ENCODE measurements at regions not wholly inside any gene's neighbourhood (a gene's known extent, or its start where the extent isn't known, plus 50 kb on each side); places are given as distances from the start of the nearest gene placed in this dataset.

DNA sequence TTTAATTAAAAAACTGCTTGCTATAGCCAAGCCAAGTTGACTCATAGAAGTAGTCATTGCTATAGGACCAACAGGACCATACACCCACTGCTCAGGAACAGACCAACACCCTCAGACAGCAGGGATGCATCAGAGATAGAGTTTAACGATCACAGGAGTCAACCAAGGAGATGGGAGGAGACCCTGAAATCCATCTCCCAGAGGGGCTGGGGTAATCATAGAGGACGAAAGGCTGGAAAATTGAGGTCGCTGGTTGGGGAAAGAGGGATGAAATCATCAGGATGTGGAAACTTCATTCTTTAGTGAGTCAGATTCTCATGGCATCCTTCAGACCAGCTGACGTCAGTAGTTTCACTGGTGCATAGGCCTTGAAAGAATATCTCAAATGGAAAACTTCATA lies 160.4 kb upstream of the GPC6 start:
- H3K4me1 ChIP-seq (ENCODE audit: control insufficient read depth in 1 of 2, low read depth in 2 of 2) = no peaks in the 10 kb centered on the region
- no peak for DNase-seq (ENCODE audit: low spot score)
- no peaks in the 10 kb centered on the region for H3K36me3 ChIP-seq
- H3K9me3 ChIP-seq = no peaks in the 10 kb centered on the region
- H3K27me3 ChIP-seq (replicated peaks; ENCODE audit: insufficient read depth) = no peaks in the 10 kb centered on the region
- no peak overlapping the region for H3K27ac ChIP-seq
- ATAC-seq (ENCODE audit: insufficient number of reproducible peaks, low FRiP score, low read depth) = no peak
- TF ChIP-seq, protein P1, sequence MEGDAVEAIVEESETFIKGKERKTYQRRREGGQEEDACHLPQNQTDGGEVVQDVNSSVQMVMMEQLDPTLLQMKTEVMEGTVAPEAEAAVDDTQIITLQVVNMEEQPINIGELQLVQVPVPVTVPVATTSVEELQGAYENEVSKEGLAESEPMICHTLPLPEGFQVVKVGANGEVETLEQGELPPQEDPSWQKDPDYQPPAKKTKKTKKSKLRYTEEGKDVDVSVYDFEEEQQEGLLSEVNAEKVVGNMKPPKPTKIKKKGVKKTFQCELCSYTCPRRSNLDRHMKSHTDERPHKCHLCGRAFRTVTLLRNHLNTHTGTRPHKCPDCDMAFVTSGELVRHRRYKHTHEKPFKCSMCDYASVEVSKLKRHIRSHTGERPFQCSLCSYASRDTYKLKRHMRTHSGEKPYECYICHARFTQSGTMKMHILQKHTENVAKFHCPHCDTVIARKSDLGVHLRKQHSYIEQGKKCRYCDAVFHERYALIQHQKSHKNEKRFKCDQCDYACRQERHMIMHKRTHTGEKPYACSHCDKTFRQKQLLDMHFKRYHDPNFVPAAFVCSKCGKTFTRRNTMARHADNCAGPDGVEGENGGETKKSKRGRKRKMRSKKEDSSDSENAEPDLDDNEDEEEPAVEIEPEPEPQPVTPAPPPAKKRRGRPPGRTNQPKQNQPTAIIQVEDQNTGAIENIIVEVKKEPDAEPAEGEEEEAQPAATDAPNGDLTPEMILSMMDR (IDR thresholded peaks at IDR 0.05) = no peak
- H3K4me3 ChIP-seq = no peak overlapping the region

DNA sequence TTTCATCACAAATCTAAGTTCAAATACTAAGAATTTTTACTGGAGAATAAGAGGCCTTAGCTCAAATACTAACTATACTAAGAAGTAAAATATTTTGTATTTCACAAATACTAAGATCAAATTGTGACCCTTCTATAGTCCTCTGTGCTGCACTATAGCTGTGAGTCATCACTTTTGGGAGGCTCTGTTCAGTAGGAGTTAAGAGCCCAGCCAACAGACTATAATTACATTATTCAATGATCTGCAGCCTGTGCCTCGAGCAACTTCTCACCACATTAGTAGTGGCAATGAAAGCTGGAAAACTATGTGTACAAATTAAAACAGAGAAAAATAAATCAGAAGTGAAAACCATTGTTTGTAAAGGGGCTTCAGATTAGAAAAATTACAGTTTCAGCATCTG lies 147.3 kb upstream of the GPC6 start:
- ATAC-seq (ENCODE audit: insufficient number of reproducible peaks, low FRiP score, low read depth) = no peak

DNA sequence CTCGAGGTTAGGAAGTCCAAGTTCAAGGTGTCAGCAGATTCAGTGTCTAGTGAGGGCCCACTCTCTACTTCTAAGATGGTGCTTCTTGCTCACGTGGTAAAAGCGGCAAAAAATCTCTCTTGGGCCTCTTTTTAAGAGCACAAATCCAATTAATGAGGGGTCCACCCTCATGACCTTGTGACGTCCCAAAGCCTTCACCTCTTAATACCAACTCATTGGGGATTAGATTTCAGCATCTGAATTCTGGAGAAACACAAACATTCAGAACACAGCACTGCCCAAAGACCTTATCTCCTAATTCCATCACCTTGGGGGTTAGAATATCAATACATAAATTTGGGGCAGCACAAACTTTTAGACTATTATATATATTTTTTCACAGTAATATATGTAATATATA lies 146.4 kb upstream of the GPC6 start:
- DNase-seq (ENCODE audit: low spot score) = no peak
- H3K27ac ChIP-seq = no peak overlapping the region
- H3K9me3 ChIP-seq = no peaks in the 10 kb centered on the region
- no peaks in the 10 kb centered on the region for H3K27me3 ChIP-seq (replicated peaks; ENCODE audit: insufficient read depth)
- ATAC-seq (ENCODE audit: insufficient number of reproducible peaks, low FRiP score, low read depth) = no peak
- no peak overlapping the region for H3K4me3 ChIP-seq
- TF ChIP-seq, protein P1 (IDR thresholded peaks at IDR 0.05) = no peak
- no peaks in the 10 kb centered on the region for H3K36me3 ChIP-seq
- no peaks in the 10 kb centered on the region for H3K4me1 ChIP-seq (ENCODE audit: control insufficient read depth in 1 of 2, low read depth in 2 of 2)

More for the DNA sequence above, 147.3 kb upstream of the GPC6 start:
- Histone ChIP-seq H3K4me3 (no peak overlapping the region), H3K27me3 (replicated peaks; ENCODE audit: insufficient read depth) (no peaks in the 10 kb centered on the region), H3K9me3 (no peaks in the 10 kb centered on the region), H3K4me1 (ENCODE audit: control insufficient read depth in 1 of 2, low read depth in 2 of 2) (no peaks in the 10 kb centered on the region), H3K36me3 (no peaks in the 10 kb centered on the region), H3K27ac (no peak overlapping the region)
- no peak for DNase-seq (ENCODE audit: low spot score)
- TF ChIP-seq, protein P1 (IDR thresholded peaks at IDR 0.05) = no peak

DNA sequence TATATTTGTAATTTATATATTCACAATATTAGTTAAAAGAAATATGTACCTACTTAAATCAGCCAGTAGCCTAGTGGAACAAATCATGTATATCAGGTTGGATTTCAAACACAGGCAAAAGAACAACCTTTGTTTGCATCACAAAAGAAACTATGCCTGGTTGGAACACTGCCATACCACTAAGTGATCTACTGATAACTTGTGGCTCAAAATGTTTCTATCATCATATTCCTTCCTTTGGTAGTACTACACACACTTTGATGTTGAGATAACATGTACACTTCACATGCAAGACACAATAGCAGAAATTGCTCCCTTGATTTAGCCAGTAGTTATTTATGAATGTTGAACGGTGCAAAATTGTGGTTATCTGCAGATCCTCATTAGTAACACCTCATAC lies 146.0 kb upstream of the GPC6 start:
- DNase-seq (ENCODE audit: low spot score) (no peak), ATAC-seq (ENCODE audit: insufficient number of reproducible peaks, low FRiP score, low read depth) (no peak)
- TF ChIP-seq, protein P1 (IDR thresholded peaks at IDR 0.05) = no peak
- Histone ChIP-seq H3K36me3 (no peaks in the 10 kb centered on the region), H3K4me3 (no peak overlapping the region), H3K4me1 (ENCODE audit: control insufficient read depth in 1 of 2, low read depth in 2 of 2) (no peaks in the 10 kb centered on the region), H3K27ac (no peak overlapping the region), H3K27me3 (replicated peaks; ENCODE audit: insufficient read depth) (no peaks in the 10 kb centered on the region), H3K9me3 (no peaks in the 10 kb centered on the region)

DNA sequence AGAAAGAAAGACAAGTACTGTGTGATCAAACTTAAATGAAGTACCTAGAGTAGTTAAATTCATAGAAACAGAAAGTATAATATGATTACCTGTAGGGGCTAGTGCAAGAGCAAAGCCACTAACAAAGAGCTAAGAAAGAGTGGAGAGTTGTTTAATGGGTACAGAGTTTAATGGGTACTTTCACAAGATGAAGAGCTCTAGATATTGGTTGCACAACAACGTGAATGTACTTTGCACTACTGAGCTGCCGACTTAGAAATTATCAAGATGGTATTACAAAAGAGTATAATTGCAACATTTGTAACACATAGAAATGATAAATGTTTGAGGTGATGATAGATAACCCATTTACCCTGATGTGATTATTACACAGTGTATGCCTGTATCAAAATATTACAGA lies 140.3 kb upstream of the GPC6 start:
- Histone ChIP-seq H3K27ac (no peak overlapping the region), H3K36me3 (no peaks in the 10 kb centered on the region), H3K27me3 (replicated peaks; ENCODE audit: insufficient read depth) (no peaks in the 10 kb centered on the region), H3K4me3 (no peak overlapping the region), H3K9me3 (no peaks in the 10 kb centered on the region), H3K4me1 (ENCODE audit: control insufficient read depth in 1 of 2, low read depth in 2 of 2) (no peaks in the 10 kb centered on the region)
- TF ChIP-seq, protein P1 (IDR thresholded peaks at IDR 0.05) = no peak
- DNase-seq (ENCODE audit: low spot score) (no peak), ATAC-seq (ENCODE audit: insufficient number of reproducible peaks, low FRiP score, low read depth) (no peak)
